Esophagus squamous epithelium (tissue), 4 donors: ENCODE measurements at regions not wholly inside any gene's neighbourhood (a gene's known extent, or its start where the extent isn't known, plus 50 kb on each side); places are given as distances from the start of the nearest gene placed in this dataset.

Source experiments
- CTCF ChIP-seq, 6 experiments: fragments of 450-650 bp in 4 of 6; fragments of 200-600 bp in 2 of 6; sonication (generic) in 2 of 6; IDR thresholded peaks; one replicate each; pipeline ENCODE4 v1.5.1; 2016 to 2019; ENCODE audit warnings: antibody characterized with exemption in 6 of 6, mild to moderate bottlenecking in 4 of 6, moderate library complexity in 4 of 6
- POLR2A ChIP-seq, 4 donors: fragments of 450-650 bp; IDR thresholded peaks; one replicate each; pipeline ENCODE4 v1.6.1; 2017; ENCODE audit warnings: antibody characterized with exemption in 4 of 4, mild to moderate bottlenecking in 4 of 4, moderate library complexity in 3 of 4

- TF ChIP-seq CTCF (IDR thresholded peaks at IDR 0.05) (no peak), POLR2A (IDR thresholded peaks at IDR 0.05) (no peak)
Measured at GRCh38 chrX:109925656-109926055, 77.3 kb upstream of the TMEM164 start.
